NK-92 treated with Interleukin-12 subunit alpha and Interleukin-12 subunit beta, amount 100 ng/mL, for 24 hours (cell line): ENCODE measurements at regions not wholly inside any gene's neighbourhood (a gene's known extent, or its start where the extent isn't known, plus 50 kb on each side); places are given as distances from the start of the nearest gene placed in this dataset.
"Not testable (repeated sequence)": the region's sequence is repeated elsewhere in the genome, so short reads cannot be mapped to it uniquely, and the experiment has no call there.

Source experiments
- DNase-seq: peaks from one replicate; lab custom pipeline; 2025; lab: John Stamatoyannopoulos, UW

DNA sequence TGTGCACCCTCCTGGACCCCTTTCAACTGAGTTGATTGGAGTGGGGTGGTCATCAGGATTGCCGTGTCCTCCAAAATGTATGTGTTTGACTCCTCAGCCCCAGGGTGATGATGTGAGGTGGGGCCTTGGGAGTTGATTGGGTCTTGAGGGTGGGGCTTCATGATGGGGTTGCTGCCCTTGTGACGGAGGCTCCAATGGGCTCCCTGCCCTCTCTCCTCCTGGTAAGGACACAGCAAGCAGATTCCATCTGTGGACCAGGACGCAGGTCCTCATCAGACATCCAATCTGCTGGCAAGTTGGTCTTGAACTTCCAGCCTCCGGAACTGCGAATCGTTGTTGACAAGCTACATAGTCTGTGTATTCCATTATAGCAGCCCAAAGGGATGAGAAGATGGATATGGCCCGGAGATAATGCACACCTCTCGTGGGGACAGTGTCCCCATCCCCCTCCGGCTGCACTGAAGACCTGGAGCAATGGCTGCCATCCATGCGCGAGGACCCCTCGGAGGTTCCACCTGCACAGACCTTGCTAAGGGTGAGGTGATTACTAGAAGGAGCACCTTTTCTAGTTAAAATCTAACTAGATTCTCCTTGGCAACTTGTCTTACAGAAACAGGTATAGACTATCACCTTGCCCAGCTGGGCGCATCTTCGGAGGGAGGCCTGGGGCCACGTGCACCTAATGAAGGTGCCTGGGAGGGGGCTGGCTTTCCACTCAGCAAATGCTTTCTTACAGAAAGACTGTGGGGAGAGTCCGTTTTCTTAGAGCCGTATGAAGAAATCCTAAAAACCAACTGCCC is 75.7 kb upstream of the IRX4 start:
- DNase-seq: no peak

DNA sequence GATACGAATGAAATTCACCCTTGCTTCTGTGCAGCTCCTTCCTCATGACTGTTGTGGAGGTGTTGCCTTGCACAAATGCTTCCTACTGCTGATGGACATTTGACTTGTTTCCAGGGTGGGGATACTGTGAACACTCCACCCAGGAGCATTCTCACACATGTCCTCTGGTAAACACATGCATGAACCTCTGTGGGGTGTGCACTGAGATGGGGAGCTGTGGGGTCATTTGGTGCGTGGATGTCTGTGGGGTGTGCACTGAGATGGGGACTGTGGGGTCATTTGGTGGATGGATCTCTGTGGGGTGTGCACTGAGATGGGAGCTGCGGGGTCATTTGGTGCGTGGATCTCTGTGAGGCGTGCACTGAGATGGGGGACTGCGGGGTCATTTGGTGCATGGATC is 72.9 kb upstream of the IRX4 start:
- DNase-seq: no peak

DNA sequence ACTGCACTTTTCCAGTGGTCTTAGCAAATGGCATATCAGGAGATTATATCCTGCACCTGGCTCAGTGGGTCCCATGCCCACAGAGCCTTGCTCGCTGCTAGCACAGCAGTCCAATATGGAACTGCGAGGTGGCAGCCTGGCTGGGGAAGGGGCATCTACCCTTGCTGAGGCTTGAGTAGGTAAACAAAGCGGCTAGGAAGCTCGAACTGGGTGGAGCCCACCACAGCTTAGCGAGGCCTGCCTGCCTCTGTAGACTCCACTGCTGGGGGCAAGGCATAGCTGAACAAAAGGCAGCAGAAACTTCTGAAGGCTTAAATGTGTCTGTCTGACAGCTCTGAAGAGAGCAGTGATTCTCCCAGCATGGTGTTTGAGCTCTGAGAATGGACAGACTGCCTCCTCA is 71.0 kb upstream of the IRX4 start:
- not testable (repeated sequence) for DNase-seq

DNA sequence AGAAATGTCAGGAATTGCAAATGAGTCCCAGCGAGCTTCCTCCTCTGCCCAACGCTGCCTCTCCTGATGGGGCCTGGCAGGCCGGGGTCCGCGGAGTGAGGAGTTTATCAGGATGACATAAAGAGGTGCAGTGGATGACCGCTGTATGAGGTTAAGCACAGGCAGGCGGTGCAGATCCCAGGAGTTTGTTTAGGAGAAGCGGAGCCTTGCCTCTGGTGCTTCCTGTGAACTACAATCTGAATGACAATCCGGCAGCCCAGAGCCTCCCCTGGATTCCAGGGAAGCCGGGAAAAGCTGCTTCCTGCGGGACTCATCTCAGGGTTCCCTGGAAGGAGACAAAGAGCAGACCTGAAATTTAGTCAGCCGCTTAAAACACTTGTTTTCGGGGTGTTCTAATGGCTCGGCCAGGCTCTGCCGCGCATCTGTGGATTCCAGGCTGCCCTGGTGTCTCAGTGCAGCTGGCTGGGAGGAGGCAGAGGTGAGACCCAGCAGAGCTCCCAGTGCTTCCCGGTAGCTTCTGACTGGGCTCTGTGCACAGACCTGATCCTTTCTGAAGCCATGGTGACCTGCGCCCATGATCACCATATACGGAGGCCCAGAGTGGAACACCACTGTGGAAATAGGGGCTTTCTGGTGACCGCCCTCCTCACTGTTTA is 69.8 kb upstream of the IRX4 start:
- no peak for DNase-seq

DNA sequence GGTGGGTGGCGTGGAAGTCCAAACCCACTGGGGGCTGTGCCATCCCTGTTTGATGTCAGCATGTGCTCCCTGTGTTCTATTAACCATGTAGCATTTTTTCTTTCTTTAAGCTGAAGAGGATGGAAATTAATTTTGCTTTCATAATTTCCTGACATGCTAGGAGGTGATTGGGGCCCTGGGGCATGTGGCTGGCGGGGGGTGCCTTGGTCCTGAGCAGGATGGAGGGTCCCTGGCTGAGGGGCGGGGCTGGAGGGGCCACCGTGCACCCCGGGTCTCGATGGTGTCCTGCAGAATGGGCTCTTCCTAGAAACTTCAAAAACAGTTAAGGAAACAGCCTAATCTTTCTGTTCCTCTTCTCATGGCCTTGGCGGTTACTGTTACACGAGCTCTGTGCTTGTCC is 69.3 kb upstream of the IRX4 start:
- no peak for DNase-seq

DNA sequence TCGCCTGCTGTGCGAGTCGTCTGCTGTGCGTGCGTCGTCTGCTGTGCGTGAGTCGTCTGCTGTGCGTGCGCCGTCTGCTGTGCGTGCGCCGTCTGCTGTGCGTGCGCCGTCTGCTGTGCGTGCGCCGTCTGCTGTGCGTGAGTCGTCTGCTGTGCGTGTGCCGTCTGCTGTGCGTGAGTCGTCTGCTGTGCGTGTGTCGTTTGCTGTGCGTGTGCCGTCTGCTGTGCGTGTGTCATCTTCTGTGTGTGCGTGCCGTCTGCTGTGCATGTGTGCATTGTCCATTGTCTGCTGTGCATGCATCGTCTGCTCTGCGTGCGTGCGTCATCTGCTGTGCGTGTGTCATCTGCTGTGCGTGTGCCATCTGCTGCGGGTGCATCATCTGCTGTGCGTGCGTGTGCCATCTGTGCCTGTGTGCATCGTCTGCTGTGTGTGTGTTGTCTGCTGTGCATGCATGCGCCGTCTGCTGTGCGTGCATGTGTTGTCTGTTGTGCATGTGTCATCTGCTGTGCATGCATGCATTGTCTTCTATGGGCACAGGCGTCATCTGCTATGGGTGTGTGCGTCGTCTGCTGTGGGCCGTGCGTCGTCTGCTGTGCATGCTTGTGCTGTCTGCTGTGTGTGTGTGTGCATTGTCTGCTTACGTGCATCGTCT is 68.6 kb upstream of the IRX4 start:
- no peak for DNase-seq

DNA sequence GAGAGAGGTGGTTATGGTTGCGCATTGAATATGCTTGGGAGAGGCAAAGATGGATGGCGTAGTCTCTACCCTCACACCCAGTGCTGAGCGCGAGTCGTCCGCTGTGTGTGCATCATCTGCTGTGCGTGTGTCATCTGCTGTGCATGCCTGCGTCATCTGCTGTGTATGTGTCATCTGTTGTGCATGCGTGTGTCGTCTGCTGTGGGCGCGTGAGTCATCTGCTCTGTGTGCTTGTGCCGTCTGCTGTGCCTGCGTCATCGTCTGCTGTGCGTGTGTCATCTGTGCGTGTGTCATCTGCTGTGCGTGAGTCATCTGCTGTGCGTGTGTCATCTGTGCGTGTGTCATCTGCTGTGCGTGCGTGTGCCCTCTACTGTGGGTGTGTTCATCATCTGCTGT is 68.0 kb upstream of the IRX4 start:
- no peak for DNase-seq

DNA sequence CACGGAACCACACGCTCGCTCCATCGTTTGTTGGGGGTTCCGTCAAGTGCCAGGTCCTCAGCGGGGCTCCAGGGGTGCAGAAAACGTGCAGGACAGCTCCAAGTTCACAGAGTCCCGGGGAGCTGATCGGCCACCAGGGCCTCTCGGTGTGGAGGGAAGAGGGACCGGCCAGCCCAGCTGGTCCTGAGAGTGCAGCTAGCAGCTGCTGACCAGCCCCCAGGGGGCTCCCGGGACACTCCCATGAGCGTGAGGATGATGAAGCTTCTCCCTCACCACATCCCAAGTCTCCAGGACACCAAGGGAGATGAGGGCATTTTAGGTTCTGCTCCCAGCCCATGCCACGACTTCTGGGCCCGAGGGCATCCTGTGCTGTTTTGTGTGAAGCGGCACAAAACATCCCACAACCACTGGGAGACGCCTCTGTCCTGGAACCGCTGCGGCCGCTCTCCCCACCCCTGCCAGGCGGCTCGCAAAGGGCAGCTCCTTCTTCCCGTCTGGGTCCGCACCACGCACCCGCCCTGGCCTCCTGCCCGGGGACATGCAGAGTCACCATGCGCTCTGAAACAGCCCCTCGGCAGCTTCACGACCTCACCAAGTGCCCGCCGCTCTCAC is 67.5 kb upstream of the IRX4 start:
- DNase-seq: no peak

DNA sequence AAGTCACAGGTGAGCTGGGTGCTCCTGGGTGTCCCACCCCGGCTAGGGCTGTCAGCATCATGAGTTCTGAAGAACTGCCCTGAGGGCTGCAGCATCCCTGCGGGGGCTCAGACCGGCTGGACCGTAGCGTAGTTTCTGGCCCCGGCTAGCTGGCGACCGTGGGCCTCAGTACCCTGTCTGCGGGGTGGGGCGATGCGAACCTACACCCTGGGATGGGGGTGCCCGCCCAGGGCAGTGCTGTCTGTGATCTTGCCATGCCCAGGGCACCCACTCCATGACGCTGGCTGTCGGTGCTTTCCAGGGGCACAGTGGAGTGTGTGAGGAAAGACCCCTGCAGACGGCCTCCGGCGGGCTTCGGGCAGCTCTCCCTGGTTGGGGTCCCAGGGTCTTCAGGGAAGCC is 66.5 kb upstream of the IRX4 start:
- no peak for DNase-seq

DNA sequence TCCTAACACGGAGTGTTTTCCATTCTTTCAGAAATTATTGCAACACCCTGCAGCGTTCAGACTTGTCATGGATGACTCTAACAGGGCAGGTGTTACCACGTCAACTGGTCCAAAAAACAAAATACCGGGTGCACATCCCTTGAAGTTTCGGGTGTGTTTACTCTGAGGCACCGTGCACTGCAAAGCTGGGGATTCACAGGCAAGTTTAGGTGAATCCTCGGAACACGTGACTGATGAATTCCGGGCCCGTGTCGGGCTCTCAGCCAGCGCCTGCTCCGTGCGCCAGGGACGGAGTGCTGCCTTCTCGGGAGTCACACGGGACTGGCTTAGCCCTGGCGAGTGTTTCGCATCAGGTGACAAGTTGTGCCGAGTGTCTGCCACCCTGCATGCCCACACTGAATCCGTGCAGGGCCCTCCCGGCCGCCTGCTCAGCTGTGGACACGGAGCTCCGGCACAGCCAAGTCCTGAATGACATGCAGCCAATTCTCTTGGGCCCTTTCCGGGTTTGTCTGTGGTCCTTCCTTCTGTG is 66.0 kb upstream of the IRX4 start:
- DNase-seq: no peak

DNA sequence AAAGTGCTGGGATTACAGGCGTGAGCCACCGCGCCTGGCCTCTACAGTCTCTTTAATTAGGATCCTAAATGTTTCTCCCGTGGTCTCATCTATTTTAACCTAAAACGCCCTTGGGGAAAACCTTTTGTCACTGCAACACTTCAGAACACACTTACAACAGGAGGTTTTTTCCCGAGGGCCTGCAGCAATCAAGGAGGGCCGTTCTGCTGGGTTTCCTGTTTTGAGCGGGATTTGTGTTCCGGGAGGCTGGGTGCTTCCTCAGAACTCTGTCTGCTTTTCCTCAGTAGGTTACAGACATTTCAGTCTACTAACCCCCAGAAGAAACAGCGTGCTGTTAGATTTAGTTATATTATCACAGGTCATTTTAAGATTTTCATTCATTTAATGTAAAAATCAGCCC is 65.4 kb upstream of the IRX4 start:
- DNase-seq: no peak

DNA sequence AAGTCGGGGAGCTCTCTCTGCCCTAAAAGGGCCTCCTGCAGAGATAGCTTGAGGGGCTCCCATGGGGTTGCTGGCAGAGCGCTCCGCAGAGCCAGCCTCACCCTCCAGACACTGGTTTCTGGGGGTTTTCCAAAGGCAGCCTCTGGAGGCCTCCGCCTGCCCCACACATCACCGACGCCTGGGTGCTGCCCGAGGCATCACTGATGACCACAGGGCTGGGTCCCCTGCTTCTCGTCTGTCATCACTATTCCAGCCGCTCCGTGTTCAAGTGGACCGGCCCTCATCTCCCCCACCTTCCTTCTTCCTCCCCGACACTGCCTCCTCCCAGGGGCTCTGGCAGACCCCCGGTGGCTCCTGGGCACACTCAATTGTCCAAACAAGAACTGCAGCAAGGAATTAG is 64.1 kb upstream of the IRX4 start:
- no peak for DNase-seq

DNA sequence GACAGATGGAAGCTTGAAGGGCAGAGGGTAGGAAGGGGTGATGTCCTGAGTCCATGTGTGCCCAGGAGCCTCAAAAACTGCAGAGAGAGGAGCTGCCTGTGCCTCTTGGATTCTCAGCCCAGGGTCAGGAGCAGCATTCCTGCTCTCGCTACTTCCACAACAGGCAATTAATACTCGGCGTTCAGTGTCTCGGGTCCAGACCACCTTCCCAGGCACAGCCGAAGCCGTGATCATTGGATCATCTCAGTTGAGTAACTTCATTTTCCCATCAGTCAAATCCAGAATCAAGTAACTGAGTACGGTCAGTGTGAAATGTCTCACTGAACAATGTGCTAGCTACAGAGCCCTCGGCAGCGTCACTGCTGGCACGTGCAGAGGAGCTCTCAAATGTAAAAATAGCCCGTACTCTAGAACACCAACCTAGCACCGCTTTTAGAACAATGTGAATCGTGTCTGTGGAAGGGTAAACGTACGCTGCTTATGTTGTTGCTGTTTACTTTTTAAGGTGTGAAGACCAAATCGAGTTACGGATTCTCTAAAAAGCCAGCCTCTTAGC is 63.5 kb upstream of the IRX4 start:
- no peak for DNase-seq

DNA sequence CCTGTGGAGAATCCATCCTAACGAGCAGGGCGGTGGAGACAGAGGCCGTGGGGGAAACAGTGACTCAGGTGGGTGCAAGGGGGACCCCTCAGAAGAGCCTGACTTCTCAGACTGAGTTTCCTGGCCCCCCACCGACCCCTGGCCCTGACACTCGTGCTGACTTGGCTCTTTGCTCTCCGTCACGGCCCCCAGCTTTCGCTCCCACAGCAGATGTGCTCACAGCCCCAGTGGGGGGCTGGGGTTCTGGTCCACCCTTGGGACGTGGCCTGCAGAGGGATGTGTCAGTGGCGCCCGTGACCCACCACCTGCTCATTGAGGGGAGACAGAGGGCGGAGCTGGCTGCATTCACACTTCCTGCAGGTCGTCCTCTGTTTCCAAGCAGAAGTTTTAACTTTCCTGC is 62.9 kb upstream of the IRX4 start:
- DNase-seq: no peak

DNA sequence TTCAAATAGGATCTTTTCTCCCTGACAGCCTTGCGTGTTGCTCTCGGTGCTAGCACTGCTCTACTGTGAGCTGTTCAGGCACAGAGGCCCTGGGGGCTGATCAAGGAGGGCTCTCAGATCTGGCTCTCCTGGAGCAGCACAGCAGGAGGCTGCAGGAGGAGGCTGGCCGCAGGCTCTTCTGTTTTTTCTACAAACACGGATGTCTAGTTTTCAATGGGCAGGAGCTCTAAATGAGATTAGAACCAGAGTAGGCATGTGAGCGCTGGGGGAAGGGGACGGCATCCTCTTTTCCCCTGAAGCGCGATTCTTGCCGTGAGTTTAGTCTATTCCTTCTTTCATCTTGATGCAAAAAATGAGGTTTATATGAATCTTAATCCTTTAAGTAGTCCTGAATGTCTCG is 61.7 kb upstream of the IRX4 start:
- DNase-seq: no peak

DNA sequence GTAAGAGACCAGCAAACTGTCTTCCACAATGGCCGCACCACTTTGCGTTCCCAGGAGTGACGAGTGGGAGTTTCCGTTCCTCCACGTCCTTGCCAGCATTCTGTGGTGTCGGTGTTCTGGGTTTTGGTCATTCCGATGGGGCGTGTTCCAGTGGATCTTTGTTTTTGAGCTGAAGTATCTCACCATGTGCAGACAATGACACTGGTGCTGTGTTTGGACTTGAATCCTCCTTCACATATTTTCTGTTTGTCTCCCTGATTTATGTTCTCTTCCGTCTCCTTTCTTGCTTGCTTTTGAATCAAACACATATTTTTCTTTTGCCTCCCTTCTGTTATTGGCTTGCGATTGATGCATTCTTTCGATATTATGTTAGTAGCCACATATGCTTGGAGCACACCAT is 60.8 kb upstream of the IRX4 start:
- DNase-seq: no peak

DNA sequence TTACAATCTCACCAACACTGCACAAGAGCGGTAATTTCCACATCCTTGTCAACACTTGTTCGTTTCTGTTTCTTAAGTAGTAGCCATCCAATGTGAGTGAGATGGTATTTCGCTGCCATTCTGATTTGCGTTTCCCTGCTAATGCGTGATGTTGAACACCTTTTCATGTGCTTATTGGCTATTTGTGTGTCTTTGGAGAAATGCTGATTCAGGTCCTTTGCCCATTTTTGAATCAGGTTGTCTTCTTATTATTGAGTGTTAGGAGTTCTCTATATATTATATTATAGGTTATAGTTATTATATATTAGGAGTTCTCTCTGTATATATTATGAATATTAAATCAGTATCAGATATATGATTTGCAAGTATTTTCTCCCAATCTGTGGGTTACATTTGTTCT is 59.9 kb upstream of the IRX4 start:
- no peak for DNase-seq

DNA sequence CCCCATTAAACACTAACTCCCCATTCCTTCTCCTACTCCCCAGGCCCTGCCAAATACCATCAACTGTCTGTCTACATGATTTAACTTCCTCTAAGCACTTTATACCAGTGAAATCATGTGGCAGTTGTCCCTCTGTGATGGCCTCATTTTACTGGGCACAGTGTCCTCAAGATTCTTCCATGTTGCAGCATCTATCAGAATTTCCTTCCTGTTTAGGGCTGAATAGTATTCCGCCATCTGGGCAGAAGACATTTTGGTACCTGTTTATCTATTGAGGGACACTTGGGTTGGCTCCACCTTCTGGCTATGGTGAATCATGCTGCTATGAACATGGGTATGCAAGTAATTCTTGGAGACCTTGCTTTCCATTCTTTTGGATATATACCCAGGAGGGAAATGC is 59.4 kb upstream of the IRX4 start:
- no peak for DNase-seq

DNA sequence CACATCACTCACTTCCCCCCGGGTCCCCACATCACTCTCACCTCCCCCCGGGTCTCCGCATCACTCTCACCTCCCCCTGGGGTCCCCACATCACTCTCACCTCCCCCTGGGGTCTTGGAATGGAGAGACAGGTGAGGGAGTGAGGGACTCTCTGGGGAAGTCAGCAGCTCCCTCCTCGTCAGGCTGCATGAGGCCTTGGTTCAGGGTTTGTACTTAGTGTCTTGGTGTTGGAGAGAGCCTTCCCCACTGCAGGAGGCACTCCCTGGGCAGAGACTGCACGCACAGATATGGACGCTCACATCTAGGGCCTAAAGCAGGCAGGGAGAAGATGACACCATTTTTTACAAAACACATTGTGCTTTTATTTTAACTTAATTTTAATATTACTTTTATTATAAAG is 56.5 kb upstream of the IRX4 start:
- DNase-seq: no peak

DNA sequence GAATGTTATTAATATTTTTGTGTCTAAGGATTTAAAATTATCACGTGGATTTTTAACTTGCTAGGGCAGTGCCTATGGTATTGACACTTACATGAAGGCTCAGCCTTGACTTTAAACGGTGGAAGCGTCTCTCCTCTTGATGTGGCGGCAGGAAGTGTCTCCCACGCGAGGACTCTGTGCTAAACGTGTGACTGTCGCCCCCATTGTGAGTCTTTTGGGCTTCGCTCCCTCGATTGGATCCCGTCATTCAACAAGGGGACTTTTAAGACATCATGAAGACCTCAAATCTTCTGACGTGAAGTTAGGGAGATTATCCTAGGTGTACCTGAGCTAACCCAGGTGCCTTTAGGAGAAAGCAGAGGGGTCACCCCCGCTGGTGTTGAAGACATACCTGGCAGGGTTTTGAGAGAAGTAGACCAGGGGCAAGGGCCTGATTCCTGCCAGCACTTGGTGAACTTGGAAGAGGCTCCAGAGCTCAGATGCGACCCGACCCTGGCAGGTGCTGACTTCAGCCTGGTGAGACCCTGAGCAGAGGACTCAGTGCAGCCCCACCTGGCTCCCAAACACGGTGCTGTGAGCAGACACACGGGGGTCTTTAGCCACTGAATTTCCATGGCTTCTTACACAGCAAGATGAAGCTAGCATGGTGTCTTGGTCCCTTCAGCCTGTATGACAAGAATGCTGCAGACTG is 55.7 kb upstream of the IRX4 start:
- DNase-seq: no peak

DNA sequence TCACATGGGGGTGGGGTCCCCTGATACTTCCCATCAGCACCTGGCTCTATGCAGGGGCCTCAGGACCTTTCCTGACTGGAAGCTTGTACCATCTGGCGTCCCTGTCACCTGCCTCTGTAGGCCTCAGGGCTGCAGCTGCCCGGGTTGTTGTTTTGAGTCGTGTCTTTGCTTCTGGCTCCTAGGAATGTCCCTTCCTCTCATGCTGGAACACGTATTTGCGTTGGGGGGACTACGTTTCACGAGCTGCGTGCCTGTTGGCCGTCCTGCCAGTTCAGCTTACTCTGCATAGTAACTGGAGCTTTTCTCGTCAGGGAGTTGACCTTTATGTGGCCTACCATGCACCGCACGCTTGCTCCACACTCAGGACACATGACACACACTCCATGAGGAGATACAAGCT is 54.9 kb upstream of the IRX4 start:
- no peak for DNase-seq

DNA sequence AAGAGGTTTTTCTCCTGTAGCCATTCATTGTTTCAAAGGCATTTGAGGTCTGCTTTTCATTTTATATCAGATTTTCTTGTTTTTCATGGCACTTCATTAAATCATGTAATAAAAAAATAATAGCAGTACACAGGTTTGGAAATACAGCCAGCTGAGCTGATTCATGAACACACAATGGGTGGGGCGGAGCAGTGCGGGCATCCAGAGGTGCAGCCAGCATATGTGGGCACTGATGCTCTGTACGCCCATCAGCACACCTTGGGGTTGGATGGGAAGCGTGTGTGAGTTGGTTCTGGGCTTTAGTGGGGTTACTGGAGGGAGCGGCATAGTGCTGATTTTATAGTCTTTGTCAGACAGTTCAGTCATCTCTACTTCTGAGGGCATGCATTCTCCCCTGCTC is 54.2 kb upstream of the IRX4 start:
- no peak for DNase-seq
